ENCODE measurements at regions not wholly inside any gene's neighbourhood (a gene's known extent, or its start where the extent isn't known, plus 50 kb on each side); places are given as distances from the start of the nearest gene placed in this dataset.

DNA sequence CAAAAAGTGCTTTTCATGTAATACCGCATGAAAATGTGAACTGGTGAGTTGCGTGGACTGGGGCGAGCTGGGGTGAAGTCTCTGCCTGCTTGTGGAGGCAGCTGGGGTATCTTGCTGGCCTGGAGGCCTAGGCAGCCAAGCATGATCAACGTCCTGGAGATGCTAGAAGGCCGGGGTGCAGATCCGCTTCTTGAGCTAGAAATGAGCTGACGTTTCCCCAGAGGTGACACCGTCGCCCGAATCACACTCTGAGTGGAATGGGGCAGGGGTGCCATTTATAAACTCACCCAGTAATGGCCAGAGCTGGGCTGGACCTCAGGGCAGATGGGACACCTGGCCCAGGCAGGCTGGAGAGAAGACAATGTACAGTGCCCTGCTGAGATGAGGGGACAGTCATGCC is 1513.0 kb downstream of the TBC1D22A start:
- intact Hi-C loops (cut with micrococcal nuclease) = no loop called here
- H2AK9ac ChIP-seq (replicated peaks; ENCODE audit: low read depth, low read length, poor library complexity) = no peak overlapping the region
- no peaks in the 10 kb centered on the region for H3K4me1 ChIP-seq (ENCODE audit: control insufficient read depth, insufficient read depth, low read length)
- no peak overlapping the region for H4K8ac ChIP-seq (ENCODE audit: low read depth in 2 of 2, low read length in 2 of 2)
- in situ Hi-C loops (cut with MboI; ENCODE audit: low sequenced_read_pairs) = no loop called here
- 20% methylated on average over 1 of the region's 10 CpGs; no CpG with 5 or more reads in 1 of the 2 experiments for WGBS, 2 experiments (ENCODE audit: extremely low coverage in 2 of 2, insufficient read length in 1 of 2)
- no peak overlapping the region for H3K4me2 ChIP-seq (ENCODE audit: low read depth, low read length)
- dilution Hi-C loops (cut with HindIII; ENCODE audit: low sequenced_read_pairs, unreplicated experiment) = no loop called here
- no peak overlapping the region for H3K56ac ChIP-seq (ENCODE audit: extremely low read depth, insufficient read depth, low read length)
- H2AFZ ChIP-seq (replicated peaks; ENCODE audit: low read length, poor library complexity) = no peak overlapping the region
- no peak overlapping the region for H3K18ac ChIP-seq (ENCODE audit: low read depth, low read length)
- no peak overlapping the region for H3K14ac ChIP-seq (replicated peaks; ENCODE audit: low read depth, low read length)
- no peak overlapping the region for H4K91ac ChIP-seq (ENCODE audit: insufficient read depth, low read depth, low read length)
- H2BK120ac ChIP-seq (ENCODE audit: low read depth, low read length) = no peak overlapping the region
- H3K9ac ChIP-seq (ENCODE audit: low read depth, low read length) = no peak overlapping the region
- H2BK15ac ChIP-seq (ENCODE audit: low read depth, low read length) = no peak overlapping the region
- POLR2A ChIA-PET (ENCODE audit: unreplicated experiment) = no interaction called here
- BruUV-seq (replicated peaks) = no TSS peak
- TF ChIP-seq FOS (IDR thresholded peaks at IDR 0.05; ENCODE audit: low read depth, low read length) = no peak
- TF ChIP-seq RAD21 (IDR thresholded peaks at IDR 0.05; ENCODE audit: low read length) = no peak
- TF ChIP-seq MXI1 (IDR thresholded peaks at IDR 0.05; ENCODE audit: borderline replicate concordance, low read depth, low read length) = no peak
- TF ChIP-seq, protein P1, sequence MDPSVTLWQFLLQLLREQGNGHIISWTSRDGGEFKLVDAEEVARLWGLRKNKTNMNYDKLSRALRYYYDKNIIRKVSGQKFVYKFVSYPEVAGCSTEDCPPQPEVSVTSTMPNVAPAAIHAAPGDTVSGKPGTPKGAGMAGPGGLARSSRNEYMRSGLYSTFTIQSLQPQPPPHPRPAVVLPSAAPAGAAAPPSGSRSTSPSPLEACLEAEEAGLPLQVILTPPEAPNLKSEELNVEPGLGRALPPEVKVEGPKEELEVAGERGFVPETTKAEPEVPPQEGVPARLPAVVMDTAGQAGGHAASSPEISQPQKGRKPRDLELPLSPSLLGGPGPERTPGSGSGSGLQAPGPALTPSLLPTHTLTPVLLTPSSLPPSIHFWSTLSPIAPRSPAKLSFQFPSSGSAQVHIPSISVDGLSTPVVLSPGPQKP (IDR thresholded peaks at IDR 0.05; ENCODE audit: borderline replicate concordance, low read depth, low read length) = no peak
- TF ChIP-seq BHLHE40 (IDR thresholded peaks at IDR 0.05; ENCODE audit: low read depth, low read length) = no peak
- no peak for TF ChIP-seq POLR2A (IDR thresholded peaks at IDR 0.05; ENCODE audit: low read depth, low read length)
- TF ChIP-seq CHD1 (IDR thresholded peaks at IDR 0.05; ENCODE audit: low read depth, low read length) = no peak
- no peak for TF ChIP-seq RCOR1 (IDR thresholded peaks at IDR 0.05; ENCODE audit: insufficient replicate concordance, low read length)
- TF ChIP-seq, protein P2, sequence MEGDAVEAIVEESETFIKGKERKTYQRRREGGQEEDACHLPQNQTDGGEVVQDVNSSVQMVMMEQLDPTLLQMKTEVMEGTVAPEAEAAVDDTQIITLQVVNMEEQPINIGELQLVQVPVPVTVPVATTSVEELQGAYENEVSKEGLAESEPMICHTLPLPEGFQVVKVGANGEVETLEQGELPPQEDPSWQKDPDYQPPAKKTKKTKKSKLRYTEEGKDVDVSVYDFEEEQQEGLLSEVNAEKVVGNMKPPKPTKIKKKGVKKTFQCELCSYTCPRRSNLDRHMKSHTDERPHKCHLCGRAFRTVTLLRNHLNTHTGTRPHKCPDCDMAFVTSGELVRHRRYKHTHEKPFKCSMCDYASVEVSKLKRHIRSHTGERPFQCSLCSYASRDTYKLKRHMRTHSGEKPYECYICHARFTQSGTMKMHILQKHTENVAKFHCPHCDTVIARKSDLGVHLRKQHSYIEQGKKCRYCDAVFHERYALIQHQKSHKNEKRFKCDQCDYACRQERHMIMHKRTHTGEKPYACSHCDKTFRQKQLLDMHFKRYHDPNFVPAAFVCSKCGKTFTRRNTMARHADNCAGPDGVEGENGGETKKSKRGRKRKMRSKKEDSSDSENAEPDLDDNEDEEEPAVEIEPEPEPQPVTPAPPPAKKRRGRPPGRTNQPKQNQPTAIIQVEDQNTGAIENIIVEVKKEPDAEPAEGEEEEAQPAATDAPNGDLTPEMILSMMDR (conservative IDR thresholded peaks at IDR 0.05; ENCODE audit: low read depth, low read length) = no peak
- TF ChIP-seq MAFK (IDR thresholded peaks at IDR 0.05; ENCODE audit: low read depth, low read length) = no peak
- no peak for TF ChIP-seq MAZ (IDR thresholded peaks at IDR 0.05; ENCODE audit: borderline replicate concordance, low read depth, low read length)
- TF ChIP-seq RFX5 (IDR thresholded peaks at IDR 0.05; ENCODE audit: low read depth, low read length) = no peak
- TF ChIP-seq NFE2L2 (IDR thresholded peaks at IDR 0.05; ENCODE audit: low read depth, low read length) = no peak
- TF ChIP-seq, protein P3, sequence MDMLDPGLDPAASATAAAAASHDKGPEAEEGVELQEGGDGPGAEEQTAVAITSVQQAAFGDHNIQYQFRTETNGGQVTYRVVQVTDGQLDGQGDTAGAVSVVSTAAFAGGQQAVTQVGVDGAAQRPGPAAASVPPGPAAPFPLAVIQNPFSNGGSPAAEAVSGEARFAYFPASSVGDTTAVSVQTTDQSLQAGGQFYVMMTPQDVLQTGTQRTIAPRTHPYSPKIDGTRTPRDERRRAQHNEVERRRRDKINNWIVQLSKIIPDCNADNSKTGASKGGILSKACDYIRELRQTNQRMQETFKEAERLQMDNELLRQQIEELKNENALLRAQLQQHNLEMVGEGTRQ (IDR thresholded peaks at IDR 0.05; ENCODE audit: low read depth, low read length) = no peak
- TF ChIP-seq SMC3 (IDR thresholded peaks at IDR 0.05; ENCODE audit: low read depth, low read length) = no peak
- no peak overlapping the region for H3K4ac ChIP-seq (ENCODE audit: low read depth, low read length)
- H3K36me3 ChIP-seq (ENCODE audit: control insufficient read depth, insufficient read depth, low read length) = no peaks in the 10 kb centered on the region
- H4K20me1 ChIP-seq (ENCODE audit: insufficient read depth, low read length) = no peaks in the 10 kb centered on the region
- H3K79me1 ChIP-seq (ENCODE audit: low read depth in 1 of 2, low read length in 2 of 2) = no peaks in the 10 kb centered on the region
- no peak overlapping the region for H4K5ac ChIP-seq (ENCODE audit: low read depth, low read length)
- H2AK5ac ChIP-seq (ENCODE audit: low read depth, low read length) = no peak overlapping the region
- no peak overlapping the region for H3K27ac ChIP-seq (ENCODE audit: insufficient read depth, low read length)
- H3K27me3 ChIP-seq (ENCODE audit: control insufficient read depth, insufficient read depth, low read length) = no peaks in the 10 kb centered on the region
- no peak overlapping the region for H2BK20ac ChIP-seq (ENCODE audit: low read depth, low read length)
- H3K23ac ChIP-seq (ENCODE audit: low read depth, low read length) = no peak overlapping the region
- DNase-seq (no peak), ATAC-seq (ENCODE audit: low read depth) (no peak)
- no peak overlapping the region for H3K4me3 ChIP-seq (ENCODE audit: insufficient read depth, low read depth, low read length)
- CTCF ChIA-PET = no interaction called here
- H3K9me3 ChIP-seq (ENCODE audit: control insufficient read depth, insufficient read depth, low read length) = peaks cover 59% of the 10 kb centered on the region
- no peaks in the 10 kb centered on the region for H3K9me1 ChIP-seq (ENCODE audit: insufficient read depth, low read length)
- no peak overlapping the region for H2BK5ac ChIP-seq (ENCODE audit: low read depth, low read length, poor library complexity, severe bottlenecking)

Measured in IMR-90 (cell line).